ENCODE measurements at regions not wholly inside any gene's neighbourhood (a gene's known extent, or its start where the extent isn't known, plus 50 kb on each side); places are given as distances from the start of the nearest gene placed in this dataset.

- Mint-ChIP-seq H3K9me3 (ENCODE audit: low read depth) (peaks cover 8% of the 10 kb centered on the region), H3K36me3 (peaks cover 2% of the 10 kb centered on the region), H3K4me3 (no peak overlapping the region), H3K27ac (no peak overlapping the region), H3K27me3 (peaks cover 8% of the 10 kb centered on the region), H3K4me1 (no peaks in the 10 kb centered on the region)
- CTCF ChIA-PET, result no interaction called here
- ATAC-seq (no peak), DNase-seq (no peak)
These were observed 246.3 kb downstream of the LACC1 start for GRCh38 chr13:44125943-44126469.

DNA sequence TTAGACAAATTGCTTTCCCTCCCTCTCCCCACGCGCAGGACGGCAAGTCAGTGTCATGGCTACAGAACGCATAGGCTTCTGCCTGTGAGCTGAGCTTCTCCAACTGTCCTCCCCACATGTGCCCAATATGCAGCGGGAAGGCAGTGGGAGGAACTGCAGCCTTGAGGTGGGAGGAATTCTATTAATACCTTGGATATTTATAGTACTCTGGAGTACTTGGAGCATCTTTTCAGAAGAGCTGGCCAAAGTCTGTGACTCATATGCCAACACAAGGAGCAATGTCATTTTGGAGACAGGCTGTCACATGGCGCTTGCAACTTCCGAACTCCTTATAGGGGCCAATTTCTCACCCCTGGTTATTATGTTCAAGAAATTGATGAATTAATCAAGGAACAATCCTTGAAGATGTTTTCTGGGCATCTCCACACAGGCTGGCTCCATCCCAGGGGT is 245.0 kb upstream of the SERP2 start:
- Mint-ChIP-seq H3K27me3 (peaks cover 13% of the 10 kb centered on the region), H3K9me3 (ENCODE audit: low read depth) (peaks cover 4% of the 10 kb centered on the region), H3K4me3 (no peak overlapping the region), H3K27ac (no peak overlapping the region), H3K4me1 (no peaks in the 10 kb centered on the region), H3K36me3 (no peaks in the 10 kb centered on the region)
- DNase-seq, result no peak
- CTCF ChIA-PET, result no interaction called here
- ATAC-seq, result no peak

GRCh38 chr13:44129418-44129817 is 244.2 kb upstream of the SERP2 start:
- H3K36me3 Mint-ChIP-seq, result no peaks in the 10 kb centered on the region
- H3K27me3 Mint-ChIP-seq, result peaks cover 13% of the 10 kb centered on the region
- DNase-seq (no peak), ATAC-seq (no peak)
- H3K4me1 Mint-ChIP-seq, result no peaks in the 10 kb centered on the region
- H3K4me3 Mint-ChIP-seq, result no peak overlapping the region
- CTCF ChIA-PET, result no interaction called here
- H3K27ac Mint-ChIP-seq, result no peak overlapping the region
- no peaks in the 10 kb centered on the region for H3K9me3 Mint-ChIP-seq (ENCODE audit: low read depth)

DNA sequence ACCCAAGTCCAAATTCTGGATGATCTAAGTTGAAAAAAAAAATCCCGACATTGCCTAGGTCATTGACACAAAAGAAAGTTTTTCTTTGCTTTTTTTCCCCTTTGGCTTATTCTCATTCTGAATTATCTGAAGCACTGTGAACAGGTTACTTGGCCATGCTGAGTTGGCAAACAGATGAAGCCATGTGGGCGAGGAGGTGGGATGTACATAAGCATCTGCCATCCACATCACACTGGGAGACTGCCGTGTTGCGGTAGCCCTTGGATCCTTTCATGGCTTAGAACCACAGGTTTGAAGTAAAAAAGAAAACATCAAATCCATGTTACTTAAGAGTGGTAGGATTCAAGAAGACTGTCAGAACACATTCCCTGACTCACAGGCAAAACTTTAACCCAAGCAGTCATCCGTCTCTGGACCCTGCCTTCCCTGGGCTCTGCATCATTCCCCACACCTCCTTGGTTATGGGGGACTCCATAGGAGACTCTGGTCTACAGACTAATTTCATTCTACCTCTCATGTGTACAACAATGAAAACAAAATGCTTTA is 242.5 kb upstream of the SERP2 start:
- CTCF ChIA-PET, result no interaction called here
- Mint-ChIP-seq H3K4me3 (no peak overlapping the region), H3K27ac (no peak overlapping the region), H3K9me3 (ENCODE audit: low read depth) (no peaks in the 10 kb centered on the region), H3K27me3 (peaks cover 14% of the 10 kb centered on the region), H3K36me3 (no peaks in the 10 kb centered on the region), H3K4me1 (no peaks in the 10 kb centered on the region)
- no peak for DNase-seq
- ATAC-seq, result no peak

DNA sequence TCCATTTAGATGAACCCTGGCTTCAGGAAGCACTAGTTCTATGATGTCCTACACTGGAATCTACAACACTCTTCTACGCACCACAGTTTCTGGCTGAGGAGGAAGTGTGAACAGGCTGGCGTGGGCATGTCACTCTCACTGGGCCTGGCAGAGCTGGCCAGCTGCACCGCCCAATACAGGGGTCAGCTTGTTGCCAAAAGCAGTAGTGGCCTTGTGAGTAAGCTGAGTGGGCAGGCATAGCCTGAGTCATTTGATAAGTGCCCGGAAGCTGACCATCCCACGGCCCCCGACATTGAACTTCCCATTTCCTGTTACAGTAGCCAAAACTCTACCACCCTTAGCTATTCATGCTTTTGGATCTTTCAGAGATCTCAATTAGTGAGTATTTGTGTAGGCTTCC is 240.9 kb upstream of the SERP2 start:
- peaks cover 19% of the 10 kb centered on the region for H3K27me3 Mint-ChIP-seq
- CTCF ChIA-PET, result no interaction called here
- DNase-seq (no peak), ATAC-seq (no peak)
- H3K4me3 Mint-ChIP-seq, result no peak overlapping the region
- no peaks in the 10 kb centered on the region for H3K9me3 Mint-ChIP-seq (ENCODE audit: low read depth)
- no peak overlapping the region for H3K27ac Mint-ChIP-seq
- no peaks in the 10 kb centered on the region for H3K36me3 Mint-ChIP-seq
- H3K4me1 Mint-ChIP-seq, result no peaks in the 10 kb centered on the region

DNA sequence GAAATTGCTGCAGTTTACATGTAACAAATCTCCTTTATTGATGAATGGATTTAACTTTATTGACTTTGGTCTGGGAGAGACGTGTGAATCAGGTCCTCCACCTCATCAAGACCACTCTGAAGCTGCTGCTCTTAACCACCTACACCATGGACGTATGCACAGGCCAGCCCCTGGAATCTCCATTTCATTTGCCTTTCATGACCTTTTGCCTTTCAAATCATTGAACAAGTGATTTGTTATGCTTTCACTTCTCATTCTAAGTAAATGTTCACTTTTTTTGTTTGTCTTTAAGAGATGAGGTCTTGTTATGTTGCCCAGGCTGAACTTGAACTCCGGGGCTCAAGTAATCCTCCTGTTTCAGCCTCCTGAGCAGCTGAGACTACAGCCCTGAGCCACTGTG is 240.0 kb upstream of the SERP2 start:
- Mint-ChIP-seq H3K36me3 (no peaks in the 10 kb centered on the region), H3K9me3 (ENCODE audit: low read depth) (no peaks in the 10 kb centered on the region), H3K27me3 (peaks cover 19% of the 10 kb centered on the region), H3K27ac (no peak overlapping the region), H3K4me3 (no peak overlapping the region), H3K4me1 (no peaks in the 10 kb centered on the region)
- ATAC-seq (no peak), DNase-seq (no peak)
- CTCF ChIA-PET, result no interaction called here

DNA sequence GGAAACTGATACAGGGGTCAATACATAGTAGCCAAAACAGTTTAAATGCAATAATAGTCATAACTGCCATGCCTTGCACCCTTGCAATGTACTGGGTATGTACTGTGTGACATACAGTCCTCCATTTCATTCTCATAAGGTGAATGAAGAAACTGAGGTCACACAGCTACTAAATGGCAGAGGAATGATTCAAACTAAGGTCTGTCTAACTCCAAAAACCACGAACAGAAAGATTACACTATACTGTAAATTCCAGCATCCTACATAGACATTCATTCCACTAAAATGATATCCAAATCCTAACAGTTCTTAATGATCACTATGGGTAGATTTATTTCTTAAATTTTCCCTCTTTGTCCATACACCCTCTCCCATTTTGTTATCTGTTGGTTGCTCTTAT is 238.1 kb upstream of the SERP2 start:
- Mint-ChIP-seq H3K4me3 (no peak overlapping the region), H3K9me3 (ENCODE audit: low read depth) (no peaks in the 10 kb centered on the region)
- ATAC-seq, result no peak

DNA sequence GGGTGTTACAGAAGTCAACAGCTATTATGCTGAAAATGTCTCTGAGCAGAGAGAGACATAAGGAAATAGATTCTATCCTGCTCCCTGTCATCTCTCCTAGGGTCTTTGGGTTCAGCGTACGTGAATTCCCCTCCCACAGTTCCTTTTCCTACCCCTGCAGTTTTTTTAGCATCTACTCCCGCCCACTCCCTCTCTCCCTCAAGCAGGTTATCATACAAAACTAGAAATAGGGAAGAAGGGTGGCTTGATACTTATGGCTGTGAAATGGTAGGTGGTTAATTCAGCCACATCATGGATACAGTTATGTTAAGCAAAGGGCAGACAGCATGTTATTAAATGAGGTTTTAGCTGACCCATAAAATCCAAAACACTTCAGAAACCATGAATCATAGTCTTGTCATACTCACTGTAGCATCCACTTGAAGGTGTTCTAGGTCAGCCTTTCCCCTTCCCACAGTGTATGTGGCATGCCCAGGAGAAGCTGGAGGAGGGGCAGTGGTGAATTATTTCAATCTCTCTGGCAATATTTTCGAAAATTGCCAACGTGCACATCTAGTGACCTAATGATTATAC is 236.8 kb upstream of the SERP2 start:
- CTCF ChIA-PET, result no interaction called here
- ATAC-seq (no peak), DNase-seq (no peak)
- Mint-ChIP-seq H3K36me3 (no peaks in the 10 kb centered on the region), H3K4me1 (peaks cover 7% of the 10 kb centered on the region), H3K27ac (no peak overlapping the region), H3K27me3 (peaks cover 9% of the 10 kb centered on the region), H3K9me3 (ENCODE audit: low read depth) (no peaks in the 10 kb centered on the region), H3K4me3 (no peak overlapping the region)

More for the DNA sequence above, 238.1 kb upstream of the SERP2 start:
- Mint-ChIP-seq H3K36me3 (no peaks in the 10 kb centered on the region), H3K27ac (no peak overlapping the region), H3K27me3 (peaks cover 16% of the 10 kb centered on the region), H3K4me1 (no peaks in the 10 kb centered on the region)
- CTCF ChIA-PET, result no interaction called here
- no peak for DNase-seq

DNA sequence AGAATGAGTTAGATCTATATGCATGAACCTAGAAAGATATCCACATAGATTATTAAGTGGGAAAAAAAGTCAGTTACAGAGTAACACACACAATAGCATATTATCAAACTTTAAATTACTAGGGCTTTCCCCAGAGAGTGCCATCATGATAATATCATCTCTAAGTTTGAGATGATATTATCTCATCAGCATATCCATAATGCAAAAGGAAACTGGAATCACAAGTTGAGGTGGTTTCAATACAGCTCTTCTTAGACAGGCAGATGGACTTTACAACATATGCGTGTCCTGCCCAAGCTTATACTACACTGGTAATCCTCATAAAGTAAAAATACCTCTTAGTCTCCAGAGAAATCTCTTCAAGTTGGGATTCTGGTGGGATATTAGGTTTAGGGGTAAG is 236.2 kb upstream of the SERP2 start:
- CTCF ChIA-PET, result no interaction called here

GRCh38 chr13:44140146-44140545 is 233.5 kb upstream of the SERP2 start:
- no peak for ATAC-seq
- no peak for DNase-seq
- CTCF ChIA-PET, result no interaction called here

More for the DNA sequence above, 236.2 kb upstream of the SERP2 start:
- Mint-ChIP-seq H3K4me1 (peaks cover 10% of the 10 kb centered on the region), H3K27ac (no peak overlapping the region), H3K36me3 (no peaks in the 10 kb centered on the region), H3K27me3 (peaks cover 12% of the 10 kb centered on the region), H3K4me3 (no peak overlapping the region), H3K9me3 (ENCODE audit: low read depth) (no peaks in the 10 kb centered on the region)
- ATAC-seq, result no peak
- DNase-seq, result no peak

DNA sequence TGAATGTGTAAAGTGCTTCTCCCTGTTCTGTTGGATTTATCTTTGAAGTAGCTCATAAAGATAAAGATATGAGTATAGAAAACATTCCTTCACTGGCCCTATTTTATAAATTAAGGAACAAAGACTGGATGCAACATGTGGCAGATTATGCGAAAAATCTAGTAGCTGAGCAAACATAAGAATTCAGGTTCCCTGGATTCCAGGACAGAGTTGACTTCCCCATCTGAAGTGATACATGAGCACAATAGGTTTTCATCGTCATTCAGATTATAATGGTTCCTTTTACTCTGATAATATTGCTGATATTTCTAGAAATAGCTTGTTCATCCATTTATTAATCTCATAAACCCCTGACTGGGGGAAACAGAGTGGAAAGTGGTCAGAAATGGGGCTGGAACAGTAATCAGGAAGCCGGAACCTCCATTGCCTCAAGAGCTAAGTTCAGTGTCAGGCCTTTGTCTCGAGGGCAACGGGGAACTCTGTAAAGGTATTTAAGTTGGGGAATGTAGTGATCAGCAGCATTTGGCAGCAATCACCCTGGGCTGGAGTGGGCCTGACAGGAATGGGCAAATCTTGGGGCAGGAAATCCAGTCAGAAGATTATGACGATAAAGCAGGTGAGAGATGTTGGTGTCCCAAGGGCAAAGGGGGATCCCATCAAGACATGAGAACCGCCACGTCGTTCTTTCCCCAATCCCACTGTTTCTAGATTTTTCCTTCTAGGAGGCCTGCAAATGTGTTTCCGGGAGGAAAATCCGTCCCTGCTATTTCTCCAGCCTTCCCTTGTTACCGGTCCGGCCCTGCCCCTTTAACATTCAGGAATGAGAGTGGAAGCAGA is 232.5 kb upstream of the SERP2 start:
- CTCF ChIA-PET, result no interaction called here
- H3K36me3 Mint-ChIP-seq, result no peaks in the 10 kb centered on the region
- peaks cover 29% of the 10 kb centered on the region for H3K27me3 Mint-ChIP-seq
- no peak for DNase-seq
- no peaks in the 10 kb centered on the region for H3K9me3 Mint-ChIP-seq (ENCODE audit: low read depth)
- no peak for ATAC-seq
- H3K4me1 Mint-ChIP-seq, result peaks cover 12% of the 10 kb centered on the region
- peak overlapping the region; percentile 84 for H3K27ac Mint-ChIP-seq
- H3K4me3 Mint-ChIP-seq, result peak overlapping the region; percentile 81

More at GRCh38 chr13:44140146-44140545, 233.5 kb upstream of the SERP2 start:
- Mint-ChIP-seq H3K27me3 (peaks cover 27% of the 10 kb centered on the region), H3K4me1 (peaks cover 12% of the 10 kb centered on the region), H3K36me3 (no peaks in the 10 kb centered on the region), H3K9me3 (ENCODE audit: low read depth) (no peaks in the 10 kb centered on the region), H3K4me3 (no peak overlapping the region), H3K27ac (no peak overlapping the region)

DNA sequence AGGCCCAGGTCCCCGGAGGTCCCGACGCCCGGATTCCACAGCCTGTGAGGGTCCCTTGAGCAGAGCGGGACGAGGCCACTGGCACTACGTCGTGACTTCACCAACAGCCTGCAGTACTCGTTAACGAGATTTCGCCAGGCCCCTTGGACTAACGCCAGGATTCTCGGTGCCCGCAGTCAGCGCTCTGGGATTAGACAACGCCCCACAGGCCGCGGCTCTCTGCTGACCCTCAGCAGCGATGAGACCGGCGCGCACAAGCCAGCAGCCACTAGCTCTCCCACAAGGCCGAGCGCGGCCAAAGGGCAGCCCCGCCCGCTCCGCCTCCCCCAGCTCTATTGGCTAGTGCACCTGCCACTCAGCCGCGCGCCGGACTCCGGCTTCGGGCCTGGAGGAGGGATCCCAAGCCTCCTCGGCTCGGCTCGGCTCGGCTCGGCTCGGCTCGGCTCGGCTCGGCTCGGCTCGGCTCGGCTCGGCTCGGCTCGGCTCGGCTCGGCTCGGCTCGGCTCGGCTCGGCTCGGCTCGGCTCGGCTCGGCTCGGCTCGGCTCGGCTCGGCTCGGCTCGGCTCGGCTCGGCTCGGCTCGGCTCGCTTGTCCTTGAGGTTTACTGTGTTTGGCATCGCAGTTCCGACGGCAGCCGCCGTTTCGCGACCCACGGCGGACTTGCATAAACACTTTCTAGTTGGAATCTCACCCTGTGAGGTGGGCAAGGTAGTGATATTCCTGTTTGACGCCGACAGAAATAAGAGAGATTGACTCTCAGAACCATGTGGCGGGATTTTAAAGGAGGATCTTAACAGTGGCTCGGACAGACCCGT is 231.7 kb upstream of the SERP2 start:
- H3K4me1 Mint-ChIP-seq, result peaks cover 12% of the 10 kb centered on the region
- peak overlapping the region; percentile 84 for H3K27ac Mint-ChIP-seq
- H3K36me3 Mint-ChIP-seq, result no peaks in the 10 kb centered on the region
- ATAC-seq, result peak; percentile 100
- peak overlapping the region; percentile 81 for H3K4me3 Mint-ChIP-seq
- no peaks in the 10 kb centered on the region for H3K9me3 Mint-ChIP-seq (ENCODE audit: low read depth)
- peak; percentile 95 for DNase-seq
- H3K27me3 Mint-ChIP-seq, result peaks cover 27% of the 10 kb centered on the region
- CTCF ChIA-PET, result no interaction called here

DNA sequence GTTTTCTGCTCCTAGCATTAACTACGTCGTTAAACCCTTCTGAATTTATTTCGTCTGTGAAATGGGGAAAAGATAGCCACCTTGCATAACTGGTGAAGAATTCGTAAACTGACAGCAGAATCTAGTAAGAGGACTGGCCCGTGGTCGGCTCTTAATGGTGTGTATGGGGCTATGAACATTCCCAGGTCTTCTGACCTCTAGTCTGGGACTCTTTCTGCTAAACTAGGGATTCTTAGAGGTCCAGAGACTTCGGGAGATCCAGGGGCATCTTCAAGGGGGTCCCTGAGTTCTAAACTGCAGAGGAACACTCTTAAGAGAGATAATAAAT is 231.1 kb upstream of the SERP2 start:
- CTCF ChIA-PET, result interaction anchor here (1.2 kb wide), 1 partner anchor 48 kb away, joined by 3 read pairs; no protein-coding TSS in a partner anchor
- ATAC-seq (no peak), DNase-seq (no peak)
- no peaks in the 10 kb centered on the region for H3K36me3 Mint-ChIP-seq
- no peaks in the 10 kb centered on the region for H3K9me3 Mint-ChIP-seq (ENCODE audit: low read depth)
- H3K27ac Mint-ChIP-seq, result peak overlapping the region; percentile 26
- H3K4me1 Mint-ChIP-seq, result peaks cover 12% of the 10 kb centered on the region
- peaks cover 26% of the 10 kb centered on the region for H3K27me3 Mint-ChIP-seq
- peak overlapping the region; percentile 81 for H3K4me3 Mint-ChIP-seq

Measured in activated CD8-positive, alpha-beta memory T cell treated with anti-CD3 and anti-CD28 coated beads, Interleukin-2, amount 10 ng/mL, durations not matched to agents 7 days and 5 days (primary cell).